ENCODE measurements at regions not wholly inside any gene's neighbourhood (a gene's known extent, or its start where the extent isn't known, plus 50 kb on each side); places are given as distances from the start of the nearest gene placed in this dataset.

DNA sequence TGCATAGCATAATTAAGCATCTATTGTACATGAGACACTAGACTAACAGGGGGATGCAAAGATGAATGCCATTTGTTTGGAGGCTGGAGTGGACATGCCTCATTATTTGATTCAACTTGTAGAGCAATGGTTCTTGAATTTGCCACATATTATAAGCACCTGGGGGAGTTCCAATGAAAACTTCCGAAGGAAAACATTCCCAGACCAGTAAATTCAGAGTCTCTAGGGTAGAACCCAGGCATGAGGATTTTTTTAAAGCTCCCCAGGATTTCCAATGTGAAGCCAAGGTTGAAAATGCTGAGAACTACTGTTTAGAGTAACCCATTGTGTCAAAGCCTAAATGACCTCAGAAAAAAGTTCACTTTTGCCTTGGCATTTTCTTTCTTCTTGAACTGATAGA lies 93.9 kb upstream of the ITGA1 start:
- no peaks in the 10 kb centered on the region for H3K36me3 Mint-ChIP-seq (ENCODE audit: low read depth, unreplicated experiment)
- no peak for DNase-seq (ENCODE audit: low spot score)
- peaks cover 19% of the 10 kb centered on the region for H3K4me1 Mint-ChIP-seq (ENCODE audit: unreplicated experiment)
- H3K27me3 Mint-ChIP-seq (ENCODE audit: unreplicated experiment), result no peaks in the 10 kb centered on the region
- TF ChIP-seq, protein P1, sequence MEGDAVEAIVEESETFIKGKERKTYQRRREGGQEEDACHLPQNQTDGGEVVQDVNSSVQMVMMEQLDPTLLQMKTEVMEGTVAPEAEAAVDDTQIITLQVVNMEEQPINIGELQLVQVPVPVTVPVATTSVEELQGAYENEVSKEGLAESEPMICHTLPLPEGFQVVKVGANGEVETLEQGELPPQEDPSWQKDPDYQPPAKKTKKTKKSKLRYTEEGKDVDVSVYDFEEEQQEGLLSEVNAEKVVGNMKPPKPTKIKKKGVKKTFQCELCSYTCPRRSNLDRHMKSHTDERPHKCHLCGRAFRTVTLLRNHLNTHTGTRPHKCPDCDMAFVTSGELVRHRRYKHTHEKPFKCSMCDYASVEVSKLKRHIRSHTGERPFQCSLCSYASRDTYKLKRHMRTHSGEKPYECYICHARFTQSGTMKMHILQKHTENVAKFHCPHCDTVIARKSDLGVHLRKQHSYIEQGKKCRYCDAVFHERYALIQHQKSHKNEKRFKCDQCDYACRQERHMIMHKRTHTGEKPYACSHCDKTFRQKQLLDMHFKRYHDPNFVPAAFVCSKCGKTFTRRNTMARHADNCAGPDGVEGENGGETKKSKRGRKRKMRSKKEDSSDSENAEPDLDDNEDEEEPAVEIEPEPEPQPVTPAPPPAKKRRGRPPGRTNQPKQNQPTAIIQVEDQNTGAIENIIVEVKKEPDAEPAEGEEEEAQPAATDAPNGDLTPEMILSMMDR (IDR thresholded peaks at IDR 0.05; ENCODE audit: unreplicated experiment), result no peak
- H3K9me3 Mint-ChIP-seq (ENCODE audit: unreplicated experiment), result no peaks in the 10 kb centered on the region
- no peak overlapping the region for H3K4me3 Mint-ChIP-seq (ENCODE audit: unreplicated experiment)
- H3K27ac Mint-ChIP-seq (ENCODE audit: unreplicated experiment), result no peak overlapping the region

GRCh38 chr5:52694648-52695047 lies 93.1 kb upstream of the ITGA1 start:
- DNase-seq (ENCODE audit: low spot score), result no peak
- Mint-ChIP-seq H3K27me3 (ENCODE audit: unreplicated experiment) (no peaks in the 10 kb centered on the region), H3K27ac (ENCODE audit: unreplicated experiment) (no peak overlapping the region), H3K9me3 (ENCODE audit: unreplicated experiment) (no peaks in the 10 kb centered on the region), H3K4me3 (ENCODE audit: unreplicated experiment) (no peak overlapping the region), H3K36me3 (ENCODE audit: low read depth, unreplicated experiment) (no peaks in the 10 kb centered on the region), H3K4me1 (ENCODE audit: unreplicated experiment) (peaks cover 19% of the 10 kb centered on the region)
- TF ChIP-seq, protein P1 (IDR thresholded peaks at IDR 0.05; ENCODE audit: unreplicated experiment), result no peak

DNA sequence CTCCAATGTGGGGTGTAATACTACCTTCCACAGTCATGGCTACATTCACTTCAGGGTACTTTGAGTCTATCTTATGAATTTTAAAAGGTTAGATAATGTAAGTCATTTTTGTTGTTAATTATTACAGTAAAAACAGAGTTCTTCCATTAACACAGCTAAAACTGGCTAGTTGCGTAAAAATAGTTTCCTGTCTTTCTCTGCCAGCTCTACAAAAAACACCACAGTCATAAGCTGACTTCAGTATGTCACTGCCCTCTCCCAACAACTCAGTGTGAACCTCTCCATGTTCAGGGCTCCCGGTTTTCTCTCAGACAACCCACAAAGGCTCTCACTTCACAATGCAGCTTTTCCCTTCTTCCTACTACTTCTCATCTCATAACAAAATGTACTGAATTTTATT lies 84.8 kb upstream of the ITGA1 start:
- TF ChIP-seq, protein P1 (IDR thresholded peaks at IDR 0.05; ENCODE audit: unreplicated experiment), result no peak
- no peak for DNase-seq (ENCODE audit: low spot score)
- no peaks in the 10 kb centered on the region for H3K27me3 Mint-ChIP-seq (ENCODE audit: unreplicated experiment)
- H3K36me3 Mint-ChIP-seq (ENCODE audit: low read depth, unreplicated experiment), result no peaks in the 10 kb centered on the region
- H3K27ac Mint-ChIP-seq (ENCODE audit: unreplicated experiment), result no peak overlapping the region
- H3K9me3 Mint-ChIP-seq (ENCODE audit: unreplicated experiment), result no peaks in the 10 kb centered on the region
- peaks cover 16% of the 10 kb centered on the region for H3K4me1 Mint-ChIP-seq (ENCODE audit: unreplicated experiment)
- no peak overlapping the region for H3K4me3 Mint-ChIP-seq (ENCODE audit: unreplicated experiment)

GRCh38 chr5:52703321-52703720 lies 84.4 kb upstream of the ITGA1 start:
- H3K27me3 Mint-ChIP-seq (ENCODE audit: unreplicated experiment), result no peaks in the 10 kb centered on the region
- H3K4me1 Mint-ChIP-seq (ENCODE audit: unreplicated experiment), result peaks cover 20% of the 10 kb centered on the region
- TF ChIP-seq, protein P1 (IDR thresholded peaks at IDR 0.05; ENCODE audit: unreplicated experiment), result no peak
- no peak for DNase-seq (ENCODE audit: low spot score)
- H3K4me3 Mint-ChIP-seq (ENCODE audit: unreplicated experiment), result no peak overlapping the region
- no peaks in the 10 kb centered on the region for H3K9me3 Mint-ChIP-seq (ENCODE audit: unreplicated experiment)
- no peak overlapping the region for H3K27ac Mint-ChIP-seq (ENCODE audit: unreplicated experiment)
- H3K36me3 Mint-ChIP-seq (ENCODE audit: low read depth, unreplicated experiment), result no peaks in the 10 kb centered on the region

DNA sequence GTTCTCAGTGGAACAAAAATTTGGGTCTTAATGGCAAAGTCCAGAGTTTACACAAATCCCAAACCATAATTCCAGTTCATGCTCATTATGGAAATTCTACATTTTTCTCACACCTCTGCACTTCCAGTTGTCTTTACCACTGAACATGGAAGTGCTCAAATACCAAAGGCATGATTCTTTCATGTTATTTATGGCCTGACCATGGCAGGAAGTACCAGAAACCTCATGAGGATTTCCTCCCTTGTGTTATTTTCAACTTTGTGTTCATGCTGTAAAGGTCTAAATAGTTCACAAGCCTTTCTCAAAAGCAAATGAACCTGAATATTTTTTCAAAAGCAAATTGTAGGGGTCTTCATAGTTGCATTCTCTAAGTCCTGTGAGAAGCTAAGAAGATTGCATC lies 82.0 kb upstream of the ITGA1 start:
- TF ChIP-seq, protein P1 (IDR thresholded peaks at IDR 0.05; ENCODE audit: unreplicated experiment), result no peak
- DNase-seq (ENCODE audit: low spot score), result no peak
- H3K27ac Mint-ChIP-seq (ENCODE audit: unreplicated experiment), result peak overlapping the region; percentile 58
- no peak overlapping the region for H3K4me3 Mint-ChIP-seq (ENCODE audit: unreplicated experiment)
- no peaks in the 10 kb centered on the region for H3K9me3 Mint-ChIP-seq (ENCODE audit: unreplicated experiment)
- peaks cover 41% of the 10 kb centered on the region for H3K4me1 Mint-ChIP-seq (ENCODE audit: unreplicated experiment)
- H3K36me3 Mint-ChIP-seq (ENCODE audit: low read depth, unreplicated experiment), result no peaks in the 10 kb centered on the region
- no peaks in the 10 kb centered on the region for H3K27me3 Mint-ChIP-seq (ENCODE audit: unreplicated experiment)

Measured in endothelial cell (in vitro differentiated cells).